ENCODE measurements at regions not wholly inside any gene's neighbourhood (a gene's known extent, or its start where the extent isn't known, plus 50 kb on each side); places are given as distances from the start of the nearest gene placed in this dataset.

- DNase-seq (ENCODE audit: low spot score), result no peak
These were observed 52.1 kb upstream of the TGFBR2 start for GRCh38 chr3:30554317-30554690.

DNA sequence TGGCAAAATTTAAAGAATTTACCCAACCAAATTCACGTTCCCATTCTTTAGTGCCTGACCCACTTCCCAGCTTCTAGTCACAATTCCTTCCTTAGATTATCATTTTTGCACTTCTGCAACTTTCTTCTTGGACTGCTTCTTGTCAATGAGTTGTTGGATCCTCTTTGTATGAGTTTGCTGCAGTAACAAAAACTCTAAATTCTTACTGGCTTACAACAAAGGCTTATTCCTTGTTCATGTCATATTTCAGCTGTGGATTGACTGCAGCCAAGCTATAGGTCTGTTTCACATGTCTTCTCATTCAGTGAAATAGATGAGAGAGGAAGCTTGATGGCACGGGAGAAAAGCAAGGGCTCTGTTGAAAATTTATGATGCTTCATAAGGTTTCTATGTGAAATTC is 50.4 kb upstream of the TGFBR2 start:
- DNase-seq (ENCODE audit: low spot score), result no peak
